GM23338 (cell line): ENCODE measurements at regions not wholly inside any gene's neighbourhood (a gene's known extent, or its start where the extent isn't known, plus 50 kb on each side); places are given as distances from the start of the nearest gene placed in this dataset.

Source experiments
- ATAC-seq: fragments of 200-7000 bp; cut with Tn5 transposase; 3 replicates; pipeline ENCODE4 v1.9.1; 2020
- DNase-seq: peaks from one replicate; pipeline ENCODE4 v3.0.0-alpha.2; 2015; ENCODE audit warnings: low spot score
- H2AFZ ChIP-seq: fragments of 200-600 bp; sonication (generic); 2 replicates; pipeline ENCODE4 v1.8.0; 2016; ENCODE audit warnings: antibody characterized with exemption, mild to moderate bottlenecking, moderate library complexity
- H3F3A ChIP-seq: fragments of 200-600 bp; sonication (generic); replicated peaks from 2 replicates; pipeline ENCODE4 v1.8.0; 2017; ENCODE audit warnings: antibody characterized with exemption, mixed run types, low read depth
- H3K27ac ChIP-seq: fragments of 200-600 bp; sonication (generic); 2 replicates; pipeline ENCODE4 v1.6.1; 2016; ENCODE audit warnings: low read depth
- H3K27me3 ChIP-seq: fragments of 200-600 bp; sonication (generic); 2 replicates; pipeline ENCODE4 v1.8.0; 2016; ENCODE audit warnings: mild to moderate bottlenecking, mixed run types, moderate library complexity; ENCODE audit not compliant: insufficient read depth
- H3K36me3 ChIP-seq: fragments of 200-600 bp; sonication (generic); 2 replicates; pipeline ENCODE4 v1.8.0; 2016; ENCODE audit warnings: mild to moderate bottlenecking; ENCODE audit not compliant: insufficient read depth
- H3K4me1 ChIP-seq: fragments of 200-600 bp; sonication (generic); 2 replicates; pipeline ENCODE4 v1.8.0; 2016; ENCODE audit warnings: mild to moderate bottlenecking, moderate library complexity; ENCODE audit not compliant: insufficient read depth
- H3K4me2 ChIP-seq: fragments of 200-600 bp; sonication (generic); 2 replicates; pipeline ENCODE4 v1.7.1; 2017; ENCODE audit warnings: mixed run types
- H3K4me3 ChIP-seq: fragments of 200-600 bp; sonication (generic); 2 replicates; pipeline ENCODE4 v1.6.1; 2016; ENCODE audit warnings: mixed run types
- H3K79me2 ChIP-seq: fragments of 200-600 bp; sonication (generic); replicated peaks from 2 replicates; pipeline ENCODE4 v1.8.0; 2017; ENCODE audit warnings: mild to moderate bottlenecking; ENCODE audit not compliant: insufficient read depth
- H3K9me2 ChIP-seq: fragments of 200-600 bp; sonication (generic); 2 replicates; pipeline ENCODE4 v1.8.0; 2017; ENCODE audit not compliant: insufficient read depth
- H4K20me1 ChIP-seq: fragments of 200-600 bp; sonication (generic); replicated peaks from 2 replicates; pipeline ENCODE4 v1.8.0; 2017; ENCODE audit warnings: mild to moderate bottlenecking; ENCODE audit not compliant: insufficient read depth
- H3K27ac Mint-ChIP-seq: 2 replicates; pipeline ENCODE4 v1.8.0; 2020; ENCODE audit warnings: inconsistent platforms, mild to moderate bottlenecking, moderate library complexity, mixed read lengths
- H3K27me3 Mint-ChIP-seq: 3 replicates; pipeline ENCODE4 v1.8.0; 2022; ENCODE audit warnings: low read depth, mild to moderate bottlenecking, moderate library complexity, mixed read lengths, inconsistent platforms; ENCODE audit not compliant: insufficient read depth, poor library complexity
- H3K36me3 Mint-ChIP-seq: 3 replicates; pipeline ENCODE4 v1.8.0; 2021; ENCODE audit warnings: low read depth, mild to moderate bottlenecking, inconsistent platforms, moderate library complexity, mixed read lengths
- H3K4me1 Mint-ChIP-seq: 3 replicates; pipeline ENCODE4 v1.8.0; 2020; ENCODE audit warnings: mild to moderate bottlenecking, inconsistent platforms, mixed read lengths
- H3K4me3 Mint-ChIP-seq: 3 replicates; pipeline ENCODE4 v1.8.0; 2021; ENCODE audit warnings: moderate library complexity, mild to moderate bottlenecking, inconsistent platforms, mixed read lengths
- H3K9me3 Mint-ChIP-seq: 3 replicates; pipeline ENCODE4 v1.8.0; 2020; ENCODE audit warnings: moderate library complexity, mild to moderate bottlenecking, inconsistent platforms, mixed read lengths
- CREB1 ChIP-seq: fragments of 250-450 bp; sonication (Bioruptor Pico); IDR thresholded peaks from 2 replicates; pipeline ENCODE4 v1.5.0; 2020; ENCODE audit warnings: low read depth, mild to moderate bottlenecking, moderate library complexity
- EZH2 ChIP-seq: fragments of 200-600 bp; sonication (generic); IDR thresholded peaks from one replicate; pipeline ENCODE4 v1.8.0; 2017; ENCODE audit warnings: antibody characterized with exemption, mild to moderate bottlenecking, low read depth; ENCODE audit not compliant: unreplicated experiment
- NANOG ChIP-seq: IDR thresholded peaks from 2 replicates; pipeline ENCODE4 v1.6.1; 2016; ENCODE audit warnings: antibody characterized with exemption, borderline replicate concordance
- POLR2AphosphoS5 ChIP-seq: IDR thresholded peaks from 2 replicates; pipeline ENCODE4 v1.6.1; 2016; ENCODE audit warnings: antibody characterized with exemption, low read depth
- ZNF114 ChIP-seq: fragments of 250-450 bp; sonication (Bioruptor Pico); IDR thresholded peaks from 2 replicates; pipeline ENCODE4 v1.5.0; 2020; ENCODE audit warnings: mild to moderate bottlenecking, moderate library complexity
- ZNF331 ChIP-seq: fragments of 250-450 bp; sonication (Bioruptor Pico); IDR thresholded peaks from 2 replicates; pipeline ENCODE4 v1.5.0; 2020; ENCODE audit warnings: low read depth, mild to moderate bottlenecking, moderate library complexity
- TF ChIP-seq, protein P1 (sequence below): fragments of 250-450 bp; sonication (Bioruptor Pico); IDR thresholded peaks from 2 replicates; pipeline ENCODE4 v1.5.0; 2020; ENCODE audit warnings: mild to moderate bottlenecking, moderate library complexity
- TF ChIP-seq, protein P2 (sequence below), 2 experiments: fragments of 200-600 bp in 1 of 2; sonication (generic) in 1 of 2; conservative IDR thresholded peaks; 2 replicates each; pipeline versions ENCODE4 v1.5.1 to v1.6.1; 2016 to 2017; ENCODE audit warnings: antibody characterized with exemption in 2 of 2, low read depth in 2 of 2, mild to moderate bottlenecking in 2 of 2, moderate library complexity in 1 of 2

- TF ChIP-seq CREB1, result no peak
Measured at GRCh38 chr13:44854313-44855060, 134.8 kb downstream of the NUFIP1 start (continued).

DNA sequence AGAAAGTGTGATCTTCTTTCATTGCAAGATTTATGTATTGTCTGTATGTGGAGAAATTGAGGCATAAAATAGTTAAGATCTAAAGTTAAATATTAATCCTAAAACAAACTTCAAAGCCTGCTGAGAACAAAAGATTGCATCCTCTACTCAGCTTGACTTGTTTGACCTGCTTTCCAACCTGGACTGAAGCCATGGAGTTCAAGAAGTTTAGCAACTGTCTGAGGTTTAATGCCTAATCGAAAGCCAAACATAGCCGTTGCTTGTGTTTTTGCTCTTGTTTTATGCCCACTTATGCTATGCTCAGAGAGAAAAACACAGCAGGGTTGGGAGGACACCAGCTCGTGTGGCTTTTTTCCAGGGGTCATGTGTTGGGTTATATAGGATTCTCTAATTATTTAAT, 135.6 kb downstream of the NUFIP1 start:
- H3K27ac ChIP-seq, result no peak overlapping the region
- H3F3A ChIP-seq, result no peaks in the 10 kb centered on the region
- Mint-ChIP-seq H3K36me3 (no peaks in the 10 kb centered on the region), H3K9me3 (no peaks in the 10 kb centered on the region), H3K4me1 (peaks cover 14% of the 10 kb centered on the region; the same call in 2 of the 3 replicates), H3K27me3 (peaks cover 4% of the 10 kb centered on the region), H3K4me3 (no peak overlapping the region), H3K27ac (no peak overlapping the region)
- no peaks in the 10 kb centered on the region; the same call in 1 of the 2 replicates for H3K9me2 ChIP-seq
- H4K20me1 ChIP-seq, result no peaks in the 10 kb centered on the region
- H3K27me3 ChIP-seq, result no peaks in the 10 kb centered on the region
- DNase-seq, result no peak
- H3K4me2 ChIP-seq, result no peak overlapping the region
- H3K36me3 ChIP-seq, result no peaks in the 10 kb centered on the region
- 0 out of 2 replicates have a peak overlapping the region, but pooled peaks have one; percentile 49 for H2AFZ ChIP-seq
- no peaks in the 10 kb centered on the region for H3K79me2 ChIP-seq
- ATAC-seq, result no peak
- peaks cover 22% of the 10 kb centered on the region for H3K4me1 ChIP-seq
- H3K4me3 ChIP-seq, result no peak overlapping the region
- TF ChIP-seq, protein P1, sequence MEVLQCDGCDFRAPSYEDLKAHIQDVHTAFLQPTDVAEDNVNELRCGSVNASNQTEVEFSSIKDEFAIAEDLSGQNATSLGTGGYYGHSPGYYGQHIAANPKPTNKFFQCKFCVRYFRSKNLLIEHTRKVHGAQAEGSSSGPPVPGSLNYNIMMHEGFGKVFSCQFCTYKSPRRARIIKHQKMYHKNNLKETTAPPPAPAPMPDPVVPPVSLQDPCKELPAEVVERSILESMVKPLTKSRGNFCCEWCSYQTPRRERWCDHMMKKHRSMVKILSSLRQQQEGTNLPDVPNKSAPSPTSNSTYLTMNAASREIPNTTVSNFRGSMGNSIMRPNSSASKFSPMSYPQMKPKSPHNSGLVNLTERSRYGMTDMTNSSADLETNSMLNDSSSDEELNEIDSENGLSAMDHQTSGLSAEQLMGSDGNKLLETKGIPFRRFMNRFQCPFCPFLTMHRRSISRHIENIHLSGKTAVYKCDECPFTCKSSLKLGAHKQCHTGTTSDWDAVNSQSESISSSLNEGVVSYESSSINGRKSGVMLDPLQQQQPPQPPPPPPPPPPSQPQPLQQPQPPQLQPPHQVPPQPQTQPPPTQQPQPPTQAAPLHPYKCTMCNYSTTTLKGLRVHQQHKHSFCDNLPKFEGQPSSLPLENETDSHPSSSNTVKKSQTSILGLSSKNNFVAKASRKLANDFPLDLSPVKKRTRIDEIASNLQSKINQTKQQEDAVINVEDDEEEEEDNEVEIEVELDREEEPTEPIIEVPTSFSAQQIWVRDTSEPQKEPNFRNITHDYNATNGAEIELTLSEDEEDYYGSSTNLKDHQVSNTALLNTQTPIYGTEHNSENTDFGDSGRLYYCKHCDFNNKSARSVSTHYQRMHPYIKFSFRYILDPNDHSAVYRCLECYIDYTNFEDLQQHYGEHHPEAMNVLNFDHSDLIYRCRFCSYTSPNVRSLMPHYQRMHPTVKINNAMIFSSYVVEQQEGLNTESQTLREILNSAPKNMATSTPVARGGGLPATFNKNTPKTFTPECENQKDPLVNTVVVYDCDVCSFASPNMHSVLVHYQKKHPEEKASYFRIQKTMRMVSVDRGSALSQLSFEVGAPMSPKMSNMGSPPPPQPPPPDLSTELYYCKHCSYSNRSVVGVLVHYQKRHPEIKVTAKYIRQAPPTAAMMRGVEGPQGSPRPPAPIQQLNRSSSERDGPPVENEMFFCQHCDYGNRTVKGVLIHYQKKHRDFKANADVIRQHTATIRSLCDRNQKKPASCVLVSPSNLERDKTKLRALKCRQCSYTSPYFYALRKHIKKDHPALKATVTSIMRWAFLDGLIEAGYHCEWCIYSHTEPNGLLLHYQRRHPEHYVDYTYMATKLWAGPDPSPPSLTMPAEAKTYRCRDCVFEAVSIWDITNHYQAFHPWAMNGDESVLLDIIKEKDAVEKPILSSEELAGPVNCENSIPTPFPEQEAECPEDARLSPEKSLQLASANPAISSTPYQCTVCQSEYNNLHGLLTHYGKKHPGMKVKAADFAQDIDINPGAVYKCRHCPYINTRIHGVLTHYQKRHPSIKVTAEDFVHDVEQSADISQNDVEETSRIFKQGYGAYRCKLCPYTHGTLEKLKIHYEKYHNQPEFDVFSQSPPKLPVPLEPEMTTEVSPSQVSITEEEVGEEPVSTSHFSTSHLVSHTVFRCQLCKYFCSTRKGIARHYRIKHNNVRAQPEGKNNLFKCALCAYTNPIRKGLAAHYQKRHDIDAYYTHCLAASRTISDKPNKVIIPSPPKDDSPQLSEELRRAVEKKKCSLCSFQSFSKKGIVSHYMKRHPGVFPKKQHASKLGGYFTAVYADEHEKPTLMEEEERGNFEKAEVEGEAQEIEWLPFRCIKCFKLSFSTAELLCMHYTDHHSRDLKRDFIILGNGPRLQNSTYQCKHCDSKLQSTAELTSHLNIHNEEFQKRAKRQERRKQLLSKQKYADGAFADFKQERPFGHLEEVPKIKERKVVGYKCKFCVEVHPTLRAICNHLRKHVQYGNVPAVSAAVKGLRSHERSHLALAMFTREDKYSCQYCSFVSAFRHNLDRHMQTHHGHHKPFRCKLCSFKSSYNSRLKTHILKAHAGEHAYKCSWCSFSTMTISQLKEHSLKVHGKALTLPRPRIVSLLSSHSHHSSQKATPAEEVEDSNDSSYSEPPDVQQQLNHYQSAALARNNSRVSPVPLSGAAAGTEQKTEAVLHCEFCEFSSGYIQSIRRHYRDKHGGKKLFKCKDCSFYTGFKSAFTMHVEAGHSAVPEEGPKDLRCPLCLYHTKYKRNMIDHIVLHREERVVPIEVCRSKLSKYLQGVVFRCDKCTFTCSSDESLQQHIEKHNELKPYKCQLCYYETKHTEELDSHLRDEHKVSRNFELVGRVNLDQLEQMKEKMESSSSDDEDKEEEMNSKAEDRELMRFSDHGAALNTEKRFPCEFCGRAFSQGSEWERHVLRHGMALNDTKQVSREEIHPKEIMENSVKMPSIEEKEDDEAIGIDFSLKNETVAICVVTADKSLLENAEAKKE (CRISPR knock-in tag), result no peak
- TF ChIP-seq CREB1 (no peak), EZH2 (no peak), ZNF331 (CRISPR knock-in tag) (no peak), ZNF114 (no peak), POLR2AphosphoS5 (no peak), NANOG (no peak)
- TF ChIP-seq, protein P2, sequence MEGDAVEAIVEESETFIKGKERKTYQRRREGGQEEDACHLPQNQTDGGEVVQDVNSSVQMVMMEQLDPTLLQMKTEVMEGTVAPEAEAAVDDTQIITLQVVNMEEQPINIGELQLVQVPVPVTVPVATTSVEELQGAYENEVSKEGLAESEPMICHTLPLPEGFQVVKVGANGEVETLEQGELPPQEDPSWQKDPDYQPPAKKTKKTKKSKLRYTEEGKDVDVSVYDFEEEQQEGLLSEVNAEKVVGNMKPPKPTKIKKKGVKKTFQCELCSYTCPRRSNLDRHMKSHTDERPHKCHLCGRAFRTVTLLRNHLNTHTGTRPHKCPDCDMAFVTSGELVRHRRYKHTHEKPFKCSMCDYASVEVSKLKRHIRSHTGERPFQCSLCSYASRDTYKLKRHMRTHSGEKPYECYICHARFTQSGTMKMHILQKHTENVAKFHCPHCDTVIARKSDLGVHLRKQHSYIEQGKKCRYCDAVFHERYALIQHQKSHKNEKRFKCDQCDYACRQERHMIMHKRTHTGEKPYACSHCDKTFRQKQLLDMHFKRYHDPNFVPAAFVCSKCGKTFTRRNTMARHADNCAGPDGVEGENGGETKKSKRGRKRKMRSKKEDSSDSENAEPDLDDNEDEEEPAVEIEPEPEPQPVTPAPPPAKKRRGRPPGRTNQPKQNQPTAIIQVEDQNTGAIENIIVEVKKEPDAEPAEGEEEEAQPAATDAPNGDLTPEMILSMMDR (conservative IDR thresholded peaks at IDR 0.05; ENCODE audit: low read depth in 2 of 2), result no peak
